Smooth muscle cell (in vitro differentiated cells): ENCODE measurements at regions not wholly inside any gene's neighbourhood (a gene's known extent, or its start where the extent isn't known, plus 50 kb on each side); places are given as distances from the start of the nearest gene placed in this dataset.

ENCODE experiments used
- DNase-seq: peaks from one replicate; lab custom pipeline; 2025; ENCODE audit not compliant: unreplicated experiment; lab: John Stamatoyannopoulos, UW
- H2AFZ ChIP-seq: fragments of 200-600 bp; sonication (generic); 2 replicates; pipeline ENCODE4 v1.6.0; 2016; ENCODE audit warnings: antibody characterized with exemption, low read depth, mild to moderate bottlenecking
- H3F3A ChIP-seq: fragments of 200-600 bp; sonication (generic); 2 replicates; pipeline ENCODE4 v1.6.0; 2017; ENCODE audit warnings: antibody characterized with exemption, low read depth
- H3K27ac ChIP-seq: fragments of 200-600 bp; sonication (generic); 2 replicates; pipeline ENCODE4 v1.5.1; 2016; ENCODE audit warnings: low read depth, mild to moderate bottlenecking
- H3K27me3 ChIP-seq: fragments of 200-600 bp; sonication (generic); 2 replicates; pipeline ENCODE4 v1.6.1; 2016; ENCODE audit warnings: low read depth, mild to moderate bottlenecking
- H3K36me3 ChIP-seq: fragments of 200-600 bp; sonication (generic); 2 replicates; pipeline ENCODE4 v1.5.1; 2016; ENCODE audit warnings: low read depth
- H3K4me1 ChIP-seq: fragments of 200-600 bp; sonication (generic); 2 replicates; pipeline ENCODE4 v1.5.1; 2016; ENCODE audit warnings: low read depth
- H3K4me2 ChIP-seq: fragments of 200-600 bp; sonication (generic); 2 replicates; pipeline ENCODE4 v1.6.0; 2016; ENCODE audit warnings: mild to moderate bottlenecking
- H3K4me3 ChIP-seq: fragments of 200-600 bp; sonication (generic); 2 replicates; pipeline ENCODE4 v1.5.1; 2016; ENCODE audit warnings: mild to moderate bottlenecking
- H3K79me2 ChIP-seq: fragments of 200-600 bp; sonication (generic); 2 replicates; pipeline ENCODE4 v1.6.0; 2016; ENCODE audit warnings: low read depth, mild to moderate bottlenecking
- H3K9ac ChIP-seq: fragments of 200-600 bp; sonication (generic); 2 replicates; pipeline ENCODE4 v1.6.0; 2016; ENCODE audit warnings: low read depth
- H3K9me3 ChIP-seq: fragments of 200-600 bp; sonication (generic); replicated peaks from 2 replicates; pipeline ENCODE4 v1.5.1; 2016; ENCODE audit warnings: low read depth
- H4K20me1 ChIP-seq: fragments of 200-600 bp; sonication (generic); 2 replicates; pipeline ENCODE4 v1.6.0; 2016; ENCODE audit warnings: low read depth
- CTCF ChIP-seq: fragments of 200-600 bp; sonication (generic); IDR thresholded peaks from 2 replicates; pipeline ENCODE4 v1.5.1; 2017; ENCODE audit warnings: borderline replicate concordance, mild to moderate bottlenecking, antibody characterized with exemption; ENCODE audit not compliant: insufficient read depth, poor library complexity, severe bottlenecking
- WGBS: methylation state at CpG from one replicate; pipeline ENCODE4 v1.1.7; 2016; ENCODE audit warnings: low lambda C conversion rate; 5-methylcytosine and 5-hydroxymethylcytosine counted together

GRCh38 chr6:164124473-164124872 is 710.0 kb downstream of the QKI start:
- no peak overlapping the region for H3K9ac ChIP-seq
- WGBS = 97% methylated on average over 5 of the region's 5 CpGs
- no peak overlapping the region for H3K27ac ChIP-seq
- H3K4me3 ChIP-seq = no peak overlapping the region
- H3F3A ChIP-seq = no peaks in the 10 kb centered on the region
- H3K4me1 ChIP-seq = no peaks in the 10 kb centered on the region
- no peaks in the 10 kb centered on the region for H4K20me1 ChIP-seq
- H3K9me3 ChIP-seq = no peaks in the 10 kb centered on the region
- no peak overlapping the region for H2AFZ ChIP-seq
- H3K27me3 ChIP-seq = no peaks in the 10 kb centered on the region
- H3K4me2 ChIP-seq = no peak overlapping the region
- no peaks in the 10 kb centered on the region for H3K36me3 ChIP-seq
- no peaks in the 10 kb centered on the region for H3K79me2 ChIP-seq
- no peak for TF ChIP-seq CTCF
- no peak for DNase-seq

- Histone ChIP-seq H2AFZ (no peak overlapping the region), H3K79me2 (no peaks in the 10 kb centered on the region), H3K9me3 (no peaks in the 10 kb centered on the region), H3K9ac (no peak overlapping the region), H3K36me3 (no peaks in the 10 kb centered on the region), H4K20me1 (no peaks in the 10 kb centered on the region), H3K27ac (no peak overlapping the region), H3K4me3 (no peak overlapping the region), H3K27me3 (no peaks in the 10 kb centered on the region), H3K4me1 (no peaks in the 10 kb centered on the region), H3F3A (no peaks in the 10 kb centered on the region), H3K4me2 (no peak overlapping the region)
- DNase-seq = no peak
- 90% methylated on average over 11 of the region's 11 CpGs for WGBS
- no peak for TF ChIP-seq CTCF
Observed at GRCh38 chr6:164122109-164122508, 707.6 kb downstream of the QKI start.

- H3K9me3 ChIP-seq = no peaks in the 10 kb centered on the region
- no peak overlapping the region for H3K4me2 ChIP-seq
- no peaks in the 10 kb centered on the region for H3K27me3 ChIP-seq
- H3K4me3 ChIP-seq = no peak overlapping the region
- 93% methylated on average over 6 of the region's 6 CpGs for WGBS
- H3K36me3 ChIP-seq = no peaks in the 10 kb centered on the region
- H3K9ac ChIP-seq = no peak overlapping the region
- no peak overlapping the region for H3K27ac ChIP-seq
- no peak overlapping the region for H2AFZ ChIP-seq
- no peak for TF ChIP-seq CTCF
- H3F3A ChIP-seq = no peaks in the 10 kb centered on the region
- H3K4me1 ChIP-seq = peaks cover 1% of the 10 kb centered on the region
- H3K79me2 ChIP-seq = no peaks in the 10 kb centered on the region
- H4K20me1 ChIP-seq = no peaks in the 10 kb centered on the region
- DNase-seq = no peak
Observed at GRCh38 chr6:164121527-164121926, 707.0 kb downstream of the QKI start.

GRCh38 chr6:164114651-164115050 is 700.1 kb downstream of the QKI start:
- no peak overlapping the region for H3K27ac ChIP-seq
- no peak for TF ChIP-seq CTCF
- H3K36me3 ChIP-seq = no peaks in the 10 kb centered on the region
- 82% methylated on average over 5 of the region's 5 CpGs for WGBS
- peaks cover 6% of the 10 kb centered on the region for H3K4me1 ChIP-seq
- no peak overlapping the region for H3K4me2 ChIP-seq
- no peaks in the 10 kb centered on the region for H3K79me2 ChIP-seq
- no peaks in the 10 kb centered on the region for H4K20me1 ChIP-seq
- no peak for DNase-seq
- no peak overlapping the region for H3K4me3 ChIP-seq
- H3F3A ChIP-seq = no peaks in the 10 kb centered on the region
- H3K27me3 ChIP-seq = no peaks in the 10 kb centered on the region
- no peaks in the 10 kb centered on the region for H3K9me3 ChIP-seq
- H2AFZ ChIP-seq = no peak overlapping the region
- no peak overlapping the region for H3K9ac ChIP-seq
